ENCODE measurements at regions not wholly inside any gene's neighbourhood (a gene's known extent, or its start where the extent isn't known, plus 50 kb on each side); places are given as distances from the start of the nearest gene placed in this dataset.

DNA sequence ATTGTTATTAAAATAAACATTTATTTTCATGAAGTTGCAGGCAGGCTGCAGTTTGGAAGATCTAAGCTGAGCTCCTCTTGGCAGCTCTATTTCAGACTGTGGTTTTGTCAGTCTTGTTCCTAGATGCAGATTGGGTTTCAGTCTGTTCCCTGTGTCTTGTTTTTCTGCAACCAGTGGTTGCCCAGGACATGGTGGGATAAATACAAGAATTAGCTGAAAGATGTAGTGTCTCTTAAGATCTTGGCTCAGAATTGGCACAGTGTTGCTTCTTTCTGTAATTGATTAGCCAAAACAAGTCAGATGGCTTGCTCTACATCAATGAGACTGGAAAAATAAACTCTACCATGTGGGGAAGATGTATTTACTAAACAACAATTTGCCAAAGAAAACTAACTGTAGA, 283.0 kb upstream of the BOD1L1 start:
- Histone ChIP-seq H3K4me1 (ENCODE audit: control insufficient read depth in 1 of 2, insufficient read depth in 2 of 2, low read length in 2 of 2) (peaks cover 2 to 3% of the 10 kb centered on the region in 2 experiments), H2AK5ac (ENCODE audit: low read length) (no peak overlapping the region), H2BK5ac (ENCODE audit: low read depth, low read length, poor library complexity) (no peak overlapping the region), H4K8ac (ENCODE audit: low read depth, low read length) (no peak overlapping the region), H3K79me1 (ENCODE audit: low read length) (no peaks in the 10 kb centered on the region), H3K27ac (ENCODE audit: low read depth, low read length) (no peak overlapping the region), H3K36me3 (ENCODE audit: control insufficient read depth in 1 of 2, insufficient read depth in 2 of 2, low read length in 2 of 2) (no peaks in the 10 kb centered on the region), H3K23ac (ENCODE audit: low read length) (no peak overlapping the region), H3K9me3 (ENCODE audit: insufficient read depth, low read depth, low read length) (no peaks in the 10 kb centered on the region), H3K18ac (ENCODE audit: low read length) (no peak overlapping the region), H3K4me3 (ENCODE audit: low read depth, low read length) (no peak overlapping the region), H3K14ac (ENCODE audit: low read length) (no peak overlapping the region), H3K4me2 (ENCODE audit: low read length) (no peak overlapping the region), H2AFZ (ENCODE audit: insufficient read depth, low read length, poor library complexity) (no peak overlapping the region), H2BK120ac (ENCODE audit: insufficient read depth, low read length, poor library complexity) (no peak overlapping the region), H3K4ac (ENCODE audit: low read depth, low read length) (no peak overlapping the region), H2BK12ac (ENCODE audit: low read length) (no peak overlapping the region), H4K91ac (ENCODE audit: low read depth, low read length) (no peak overlapping the region), H4K12ac (ENCODE audit: low read depth, low read length) (no peak overlapping the region), H3K9ac (ENCODE audit: low read length) (no peak overlapping the region), H3K27me3 (ENCODE audit: insufficient read depth, low read length) (no peaks in the 10 kb centered on the region), H3K79me2 (ENCODE audit: control insufficient read depth, insufficient read depth, low read length, poor library complexity) (no peaks in the 10 kb centered on the region)
- no peak for DNase-seq

GRCh38 chr4:13911256-13911655, 283.7 kb upstream of the BOD1L1 start:
- Histone ChIP-seq H3K9ac (ENCODE audit: low read length) (no peak overlapping the region), H2BK5ac (ENCODE audit: low read depth, low read length, poor library complexity) (no peak overlapping the region), H3K14ac (ENCODE audit: low read length) (no peak overlapping the region)

DNA sequence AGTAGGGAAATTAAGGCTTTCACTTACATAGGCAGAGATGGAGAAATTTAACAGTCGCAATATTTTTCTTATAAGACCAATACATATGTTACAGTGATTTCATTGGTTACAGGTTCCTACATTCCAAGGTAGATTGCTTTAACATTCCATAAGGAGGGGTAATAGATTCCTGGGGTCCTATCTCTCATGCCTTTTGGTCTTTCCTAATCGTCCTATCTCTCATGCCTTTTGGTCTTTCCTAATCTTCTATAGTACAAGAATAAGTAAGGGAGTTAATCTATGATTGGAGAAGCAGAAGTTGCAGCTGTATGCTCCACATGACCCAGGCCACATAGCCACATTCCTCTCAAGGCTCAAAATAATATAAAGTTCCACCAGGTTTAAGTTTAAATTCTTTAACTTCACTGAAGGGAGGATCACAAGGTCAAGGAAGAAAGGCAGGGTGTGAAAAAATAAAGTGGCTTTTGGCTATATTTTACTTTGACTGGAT, 285.0 kb upstream of the BOD1L1 start:
- Histone ChIP-seq H2AFZ (ENCODE audit: insufficient read depth, low read length, poor library complexity) (no peak overlapping the region), H3K9ac (ENCODE audit: low read length) (no peak overlapping the region), H2BK5ac (ENCODE audit: low read depth, low read length, poor library complexity) (no peak overlapping the region), H3K18ac (ENCODE audit: low read length) (no peak overlapping the region), H3K27me3 (ENCODE audit: insufficient read depth, low read length) (no peaks in the 10 kb centered on the region), H3K4me1 (ENCODE audit: control insufficient read depth in 1 of 2, insufficient read depth in 2 of 2, low read length in 2 of 2) (peaks cover 0 to 2% of the 10 kb centered on the region in 2 experiments), H4K8ac (ENCODE audit: low read depth, low read length) (no peak overlapping the region), H3K79me2 (ENCODE audit: control insufficient read depth, insufficient read depth, low read length, poor library complexity) (no peaks in the 10 kb centered on the region), H3K14ac (ENCODE audit: low read length) (no peak overlapping the region), H3K23ac (ENCODE audit: low read length) (no peak overlapping the region), H3K4me2 (ENCODE audit: low read length) (no peak overlapping the region), H2BK120ac (ENCODE audit: insufficient read depth, low read length, poor library complexity) (no peak overlapping the region), H2AK5ac (ENCODE audit: low read length) (no peak overlapping the region), H3K27ac (ENCODE audit: low read depth, low read length) (no peak overlapping the region), H3K36me3 (ENCODE audit: control insufficient read depth in 1 of 2, insufficient read depth in 2 of 2, low read length in 2 of 2) (no peaks in the 10 kb centered on the region), H2BK12ac (ENCODE audit: low read length) (no peak overlapping the region), H3K4me3 (ENCODE audit: low read depth, low read length) (no peak overlapping the region), H4K91ac (ENCODE audit: low read depth, low read length) (no peak overlapping the region), H4K12ac (ENCODE audit: low read depth, low read length) (no peak overlapping the region), H3K79me1 (ENCODE audit: low read length) (no peaks in the 10 kb centered on the region), H3K9me3 (ENCODE audit: insufficient read depth, low read depth, low read length) (no peaks in the 10 kb centered on the region), H3K4ac (ENCODE audit: low read depth, low read length) (no peak overlapping the region)
- peak in 1 of 2 donors; percentile 25 for DNase-seq
- no CpG with 5 or more reads among the region's 2 CpGs for WGBS (ENCODE audit: extremely low coverage, insufficient coverage, insufficient read length)

More at GRCh38 chr4:13911256-13911655, 283.7 kb upstream of the BOD1L1 start:
- no peak overlapping the region for H3K18ac ChIP-seq (ENCODE audit: low read length)
- H2BK120ac ChIP-seq (ENCODE audit: insufficient read depth, low read length, poor library complexity), result no peak overlapping the region
- H2AFZ ChIP-seq (ENCODE audit: insufficient read depth, low read length, poor library complexity), result no peak overlapping the region
- H3K79me2 ChIP-seq (ENCODE audit: control insufficient read depth, insufficient read depth, low read length, poor library complexity), result no peaks in the 10 kb centered on the region
- H3K36me3 ChIP-seq (ENCODE audit: control insufficient read depth in 1 of 2, insufficient read depth in 2 of 2, low read length in 2 of 2), result no peaks in the 10 kb centered on the region
- H3K4me2 ChIP-seq (ENCODE audit: low read length), result no peak overlapping the region
- DNase-seq, result no peak
- H3K27me3 ChIP-seq (ENCODE audit: insufficient read depth, low read length), result no peaks in the 10 kb centered on the region
- no peak overlapping the region for H4K8ac ChIP-seq (ENCODE audit: low read depth, low read length)
- no peaks in the 10 kb centered on the region for H3K9me3 ChIP-seq (ENCODE audit: insufficient read depth, low read depth, low read length)
- no peak overlapping the region for H4K12ac ChIP-seq (ENCODE audit: low read depth, low read length)
- H4K91ac ChIP-seq (ENCODE audit: low read depth, low read length), result no peak overlapping the region
- H3K23ac ChIP-seq (ENCODE audit: low read length), result no peak overlapping the region
- H3K79me1 ChIP-seq (ENCODE audit: low read length), result no peaks in the 10 kb centered on the region
- H3K4me1 ChIP-seq (ENCODE audit: control insufficient read depth in 1 of 2, insufficient read depth in 2 of 2, low read length in 2 of 2), result peaks cover 2 to 3% of the 10 kb centered on the region in 2 experiments
- H3K4me3 ChIP-seq (ENCODE audit: low read depth, low read length), result no peak overlapping the region
- H3K4ac ChIP-seq (ENCODE audit: low read depth, low read length), result no peak overlapping the region
- H2BK12ac ChIP-seq (ENCODE audit: low read length), result no peak overlapping the region
- H3K27ac ChIP-seq (ENCODE audit: low read depth, low read length), result no peak overlapping the region
- H2AK5ac ChIP-seq (ENCODE audit: low read length), result no peak overlapping the region

DNA sequence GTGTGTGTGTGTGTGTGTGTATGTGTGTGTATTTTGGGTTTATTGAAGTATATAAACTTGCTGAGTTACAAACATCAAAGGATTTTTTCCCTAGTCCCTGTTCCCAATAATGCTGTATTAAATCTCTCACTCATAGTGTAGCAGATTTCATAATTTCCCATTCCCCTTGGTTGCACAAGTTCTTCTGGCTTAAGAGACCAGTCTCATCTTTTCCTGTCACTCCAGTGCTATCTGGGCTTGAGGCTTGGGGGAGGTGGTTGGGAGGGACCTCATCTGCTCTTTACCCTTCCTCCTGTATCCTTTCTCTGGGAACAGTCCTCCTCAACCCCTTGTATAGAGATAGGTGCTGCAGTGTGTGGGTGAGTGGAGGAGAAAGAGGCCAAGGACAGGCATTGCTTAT, 285.4 kb upstream of the BOD1L1 start:
- no peaks in the 10 kb centered on the region for H3K4me1 ChIP-seq (ENCODE audit: control insufficient read depth in 1 of 2, insufficient read depth in 2 of 2, low read length in 2 of 2)
- H2BK120ac ChIP-seq (ENCODE audit: insufficient read depth, low read length, poor library complexity), result no peak overlapping the region
- peak in 1 of 2 donors; percentile 41 for DNase-seq
- no peak overlapping the region for H4K8ac ChIP-seq (ENCODE audit: low read depth, low read length)
- no peak overlapping the region for H3K4me2 ChIP-seq (ENCODE audit: low read length)
- H2AFZ ChIP-seq (ENCODE audit: insufficient read depth, low read length, poor library complexity), result no peak overlapping the region
- no peaks in the 10 kb centered on the region for H3K36me3 ChIP-seq (ENCODE audit: control insufficient read depth in 1 of 2, insufficient read depth in 2 of 2, low read length in 2 of 2)
- H3K27me3 ChIP-seq (ENCODE audit: insufficient read depth, low read length), result no peaks in the 10 kb centered on the region
- H3K9me3 ChIP-seq (ENCODE audit: insufficient read depth, low read depth, low read length), result no peaks in the 10 kb centered on the region
- no peak overlapping the region for H3K9ac ChIP-seq (ENCODE audit: low read length)
- no peak overlapping the region for H3K4me3 ChIP-seq (ENCODE audit: low read depth, low read length)
- H3K18ac ChIP-seq (ENCODE audit: low read length), result no peak overlapping the region
- H4K12ac ChIP-seq (ENCODE audit: low read depth, low read length), result no peak overlapping the region
- H3K27ac ChIP-seq (ENCODE audit: low read depth, low read length), result no peak overlapping the region
- H3K4ac ChIP-seq (ENCODE audit: low read depth, low read length), result no peak overlapping the region
- H2AK5ac ChIP-seq (ENCODE audit: low read length), result no peak overlapping the region
- no peak overlapping the region for H3K14ac ChIP-seq (ENCODE audit: low read length)
- no peak overlapping the region for H2BK5ac ChIP-seq (ENCODE audit: low read depth, low read length, poor library complexity)
- no peaks in the 10 kb centered on the region for H3K79me1 ChIP-seq (ENCODE audit: low read length)
- H3K23ac ChIP-seq (ENCODE audit: low read length), result no peak overlapping the region
- no peak overlapping the region for H4K91ac ChIP-seq (ENCODE audit: low read depth, low read length)
- no peaks in the 10 kb centered on the region for H3K79me2 ChIP-seq (ENCODE audit: control insufficient read depth, insufficient read depth, low read length, poor library complexity)
- no peak overlapping the region for H2BK12ac ChIP-seq (ENCODE audit: low read length)

Data from trophoblast cell (in vitro differentiated cells and primary cell).